GM12875 (cell line): ENCODE measurements at regions not wholly inside any gene's neighbourhood (a gene's known extent, or its start where the extent isn't known, plus 50 kb on each side); places are given as distances from the start of the nearest gene placed in this dataset.

ENCODE experiments used
- H3K4me3 ChIP-seq: one replicate; pipeline ENCODE4 v1.5.1; 2011; ENCODE audit warnings: low read depth, low read length, control low read depth
- CTCF ChIP-seq: IDR thresholded peaks from 2 replicates; pipeline ENCODE4 v1.5.1; 2011; ENCODE audit warnings: low read depth, mild to moderate bottlenecking, control low read depth, inconsistent platforms, low read length, moderate library complexity, borderline replicate concordance; ENCODE audit not compliant: insufficient read depth

- no peak overlapping the region for H3K4me3 ChIP-seq
- TF ChIP-seq CTCF: no peak
Measured at GRCh38 chr22:27045103-27045947, 387.9 kb downstream of the MIAT start.

- no peak overlapping the region for H3K4me3 ChIP-seq
- TF ChIP-seq CTCF: no peak
Measured at GRCh38 chr22:27046086-27046485, 388.7 kb downstream of the MIAT start.

- no peak overlapping the region for H3K4me3 ChIP-seq
- no peak for TF ChIP-seq CTCF
Measured at GRCh38 chr22:27046603-27047002, 389.2 kb downstream of the MIAT start.

GRCh38 chr22:27050771-27051170 lies 393.4 kb downstream of the MIAT start:
- no peak overlapping the region for H3K4me3 ChIP-seq

GRCh38 chr22:27051407-27051806 lies 394.0 kb downstream of the MIAT start:
- no peak for TF ChIP-seq CTCF

More at GRCh38 chr22:27050771-27051170, 393.4 kb downstream of the MIAT start:
- TF ChIP-seq CTCF: no peak

GRCh38 chr22:27057717-27058116 lies 400.3 kb downstream of the MIAT start:
- no peak overlapping the region for H3K4me3 ChIP-seq
- no peak for TF ChIP-seq CTCF

More at GRCh38 chr22:27051407-27051806, 394.0 kb downstream of the MIAT start:
- H3K4me3 ChIP-seq: no peak overlapping the region

- H3K4me3 ChIP-seq: no peak overlapping the region
- no peak for TF ChIP-seq CTCF
Measured at GRCh38 chr22:27060190-27060589, 402.8 kb downstream of the MIAT start.
